NCI-H69 (cell line): ENCODE measurements at regions not wholly inside any gene's neighbourhood (a gene's known extent, or its start where the extent isn't known, plus 50 kb on each side); places are given as distances from the start of the nearest gene placed in this dataset.
A peak's percentile ranks its signal among the peaks of the same experiment; 100 is the strongest.

Experiments used
- DNase-seq: peaks from one replicate; lab custom pipeline; 2025; lab: John Stamatoyannopoulos, UW

DNA sequence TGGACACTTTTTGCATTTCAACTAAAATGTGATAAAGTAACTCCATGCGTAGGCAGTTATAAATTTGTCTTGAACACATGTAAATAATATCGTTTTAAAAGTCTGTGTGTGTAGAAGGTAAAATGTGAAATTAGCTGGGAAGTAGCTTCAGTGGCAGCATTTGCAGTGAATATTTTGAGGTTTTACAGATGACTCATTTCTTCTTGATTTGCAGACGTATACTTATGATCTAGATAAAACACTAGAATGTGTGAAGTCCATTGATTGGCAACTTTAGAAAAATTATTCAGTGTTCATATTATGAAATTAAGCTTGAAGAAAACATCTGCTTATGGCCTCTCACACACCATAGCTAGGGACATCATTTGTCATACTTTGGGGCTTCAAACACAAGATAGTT, 788.6 kb upstream of the NOVA1 start:
- no peak for DNase-seq

DNA sequence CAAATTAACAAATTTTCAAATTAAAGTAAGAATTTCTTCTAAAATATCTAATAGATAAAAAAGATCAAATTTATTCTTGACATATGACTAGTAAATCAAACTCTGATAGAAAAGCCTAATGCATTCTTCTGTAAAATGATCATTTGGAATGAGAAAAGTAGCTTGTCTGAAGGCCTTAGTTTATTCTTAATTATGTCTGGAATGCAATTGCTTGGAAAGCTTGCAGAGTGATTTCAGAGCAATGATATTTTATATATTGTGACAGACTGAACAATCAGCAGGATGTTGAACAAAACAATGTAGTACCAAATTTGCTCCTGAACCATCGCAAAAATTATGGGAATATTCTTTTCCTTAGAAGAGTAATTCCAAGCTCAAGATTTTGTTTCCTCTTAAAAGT, 789.6 kb upstream of the NOVA1 start:
- no peak for DNase-seq

- no peak for DNase-seq
Observed at GRCh38 chr14:27389402-27389801, 791.6 kb upstream of the NOVA1 start.

GRCh38 chr14:27390155-27390554, 792.3 kb upstream of the NOVA1 start:
- no peak for DNase-seq

- DNase-seq = no peak
Observed at GRCh38 chr14:27391331-27391730, 793.5 kb upstream of the NOVA1 start.

DNA sequence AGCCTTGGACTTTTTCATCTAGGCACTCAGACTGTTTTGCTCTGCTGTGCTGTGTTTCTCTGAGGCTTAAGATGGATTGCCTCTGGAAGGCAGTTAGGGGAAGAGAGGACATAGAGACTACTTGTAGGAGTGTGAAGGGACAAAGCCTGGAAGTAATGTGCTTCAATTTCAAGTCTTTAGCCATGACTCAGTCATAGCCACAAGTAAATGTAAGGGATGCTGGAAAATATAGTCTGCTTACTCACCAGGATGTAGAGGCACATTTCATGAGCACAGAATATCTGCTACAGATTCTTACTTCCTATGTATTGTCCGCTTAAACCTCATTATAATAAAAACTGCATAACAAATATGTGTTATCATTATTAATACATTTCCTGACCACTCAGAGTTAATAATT, 794.3 kb upstream of the NOVA1 start:
- no peak for DNase-seq

DNA sequence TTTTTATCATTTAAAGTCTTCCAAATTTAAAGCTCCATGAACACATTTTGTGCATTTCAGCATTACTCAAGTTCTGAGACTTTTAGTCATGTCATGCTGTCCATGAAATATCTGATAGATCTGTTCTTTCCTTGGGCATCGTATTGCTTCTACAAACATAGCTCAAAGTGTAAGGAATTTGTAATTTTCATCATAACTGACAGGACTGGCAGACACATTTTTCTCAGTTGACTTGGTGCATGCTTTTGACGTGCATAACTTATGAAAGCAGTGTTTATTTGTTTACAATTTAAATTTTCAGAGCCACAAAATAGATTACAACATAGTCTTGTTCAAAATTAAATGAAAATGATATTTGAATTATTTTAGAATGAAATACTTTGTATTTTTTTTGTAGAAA, 812.1 kb upstream of the NOVA1 start:
- DNase-seq = no peak

GRCh38 chr14:27410981-27411380, 813.1 kb upstream of the NOVA1 start:
- no peak for DNase-seq

DNA sequence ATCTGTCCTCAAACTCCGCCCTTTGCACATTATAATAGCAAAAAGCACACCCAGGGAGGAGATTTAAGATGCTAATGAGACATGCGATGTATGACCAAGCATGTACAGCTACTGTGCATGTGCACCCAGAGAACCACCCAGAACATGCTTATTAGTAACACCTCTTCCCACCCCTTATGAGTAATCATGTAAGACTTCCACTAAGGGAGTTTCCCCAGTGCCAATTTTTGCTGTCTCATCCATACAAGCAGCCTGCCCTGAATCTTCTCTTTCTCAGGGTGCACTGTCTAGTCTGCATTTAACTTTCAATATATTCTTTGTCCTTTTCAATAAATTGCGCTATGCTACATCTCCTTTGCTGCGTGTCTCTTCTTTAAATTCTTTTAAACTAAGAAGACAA, 830.0 kb upstream of the NOVA1 start:
- DNase-seq = no peak

DNA sequence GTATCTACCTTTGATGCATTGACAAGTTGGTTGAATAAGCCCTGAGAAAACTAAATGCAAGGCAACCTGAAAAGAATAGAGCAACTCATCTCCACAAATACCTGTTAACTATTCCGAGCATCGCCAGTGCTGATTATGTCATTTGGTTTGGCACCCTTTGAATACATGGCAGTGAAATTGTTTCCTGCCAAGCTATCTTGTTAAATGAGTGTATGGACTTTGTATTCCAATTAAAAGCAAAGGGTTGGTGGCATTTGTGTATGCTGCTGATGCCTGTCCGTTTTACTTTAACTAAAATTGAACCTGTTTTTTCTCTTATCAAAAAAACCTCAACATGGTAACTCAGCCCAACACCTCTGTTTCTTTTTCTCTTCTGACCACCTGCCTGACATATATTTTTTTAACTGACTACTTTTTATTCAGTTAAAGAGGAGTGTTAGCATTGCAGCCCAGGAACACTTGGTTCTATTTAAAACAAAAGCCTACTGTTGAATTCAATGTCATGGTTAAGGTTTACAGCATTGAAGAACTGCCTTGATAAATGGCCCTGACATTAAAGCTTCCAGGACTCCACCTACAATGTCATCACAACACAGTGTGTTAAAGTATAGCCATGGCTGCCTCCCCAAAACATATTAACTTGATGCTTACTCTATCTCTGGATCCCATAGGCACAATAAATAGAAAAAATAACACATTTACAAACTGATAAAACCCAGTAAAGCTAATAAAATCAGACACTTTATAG, 838.3 kb upstream of the NOVA1 start:
- no peak for DNase-seq

GRCh38 chr14:27484633-27485032, 886.8 kb upstream of the NOVA1 start:
- DNase-seq = no peak

- no peak for DNase-seq
Observed at GRCh38 chr14:27485193-27485592, 887.4 kb upstream of the NOVA1 start.

- peak; percentile 16 for DNase-seq
Observed at GRCh38 chr14:27506272-27506671, 908.4 kb upstream of the NOVA1 start.

DNA sequence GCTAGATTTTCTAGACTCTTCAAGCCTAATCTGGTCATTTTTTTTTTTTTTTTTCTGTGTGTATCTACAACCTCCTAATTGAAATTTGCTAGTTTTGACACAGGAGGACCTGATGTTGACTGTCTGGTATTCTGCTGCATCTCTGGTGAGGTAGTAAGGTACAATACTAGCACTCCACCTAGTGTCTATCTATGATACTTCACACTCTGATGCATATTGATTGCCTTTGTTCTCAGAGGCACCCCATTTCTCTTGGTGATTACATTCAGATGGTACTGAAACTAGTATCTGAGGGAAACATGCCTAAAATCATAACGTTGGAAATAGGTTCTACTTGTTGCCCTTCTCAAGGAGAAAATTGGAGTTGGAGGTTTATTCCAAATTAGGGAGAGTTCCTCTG, 930.5 kb upstream of the NOVA1 start:
- peak; percentile 77 for DNase-seq

DNA sequence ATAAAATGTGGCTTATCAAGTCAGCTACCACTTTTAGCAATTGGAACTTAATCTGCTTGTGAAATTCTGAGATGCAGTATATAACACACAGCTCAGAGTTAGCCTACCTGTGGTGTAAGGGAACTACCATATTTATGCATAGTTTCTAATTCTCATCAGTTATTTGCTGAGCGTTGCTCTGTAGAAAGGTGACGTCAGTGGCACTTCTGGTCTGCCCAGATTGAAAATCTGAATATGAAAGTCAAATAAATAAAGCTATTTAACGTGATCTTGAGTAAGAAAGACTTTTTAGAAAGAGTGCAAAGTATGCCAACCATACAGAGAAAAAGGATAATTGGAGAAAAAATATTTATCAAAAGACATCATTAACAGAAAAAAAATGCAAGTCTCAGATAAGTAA, 938.9 kb upstream of the NOVA1 start:
- no peak for DNase-seq

GRCh38 chr14:27546111-27546510, 948.3 kb upstream of the NOVA1 start:
- DNase-seq = no peak

DNA sequence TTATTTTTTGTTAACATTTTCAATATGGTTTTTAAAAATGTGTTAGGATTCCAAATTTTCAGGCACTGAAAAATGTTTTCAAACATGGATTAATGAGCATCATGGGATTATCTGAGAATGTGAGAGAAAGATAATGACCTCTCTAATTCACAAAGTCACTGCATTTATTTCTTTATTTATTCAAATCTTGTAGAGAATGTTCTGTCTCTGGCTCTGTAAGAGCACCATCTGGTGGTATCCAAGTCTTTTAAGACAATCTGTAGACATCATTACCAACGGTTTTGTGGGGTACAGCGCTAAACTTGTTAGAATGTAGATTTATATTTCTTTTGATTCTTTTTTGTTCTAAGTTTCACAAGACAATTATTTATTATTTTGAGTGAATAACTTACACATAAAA, 956.0 kb upstream of the NOVA1 start:
- DNase-seq = peak; percentile 19

- no peak for DNase-seq
Observed at GRCh38 chr14:27557445-27557844, 959.6 kb upstream of the NOVA1 start.

DNA sequence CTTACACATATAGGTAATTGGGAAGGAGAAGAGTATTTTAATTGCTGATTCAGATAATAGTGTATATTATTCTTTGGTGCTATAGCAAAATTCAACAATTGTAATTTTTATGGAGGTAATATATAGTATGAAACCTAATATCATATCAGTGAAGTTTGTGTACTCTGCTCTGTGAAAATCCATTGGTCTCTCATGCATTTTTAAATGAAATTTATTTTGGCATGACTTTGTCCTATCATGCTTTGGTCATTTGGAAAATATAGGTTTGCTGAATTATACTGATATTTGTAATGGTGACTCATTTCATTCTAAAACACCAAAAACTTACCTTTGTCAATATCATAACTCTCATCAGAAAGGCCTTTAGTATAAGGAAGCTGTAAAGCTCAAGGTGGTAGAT, 962.0 kb upstream of the NOVA1 start:
- no peak for DNase-seq

DNA sequence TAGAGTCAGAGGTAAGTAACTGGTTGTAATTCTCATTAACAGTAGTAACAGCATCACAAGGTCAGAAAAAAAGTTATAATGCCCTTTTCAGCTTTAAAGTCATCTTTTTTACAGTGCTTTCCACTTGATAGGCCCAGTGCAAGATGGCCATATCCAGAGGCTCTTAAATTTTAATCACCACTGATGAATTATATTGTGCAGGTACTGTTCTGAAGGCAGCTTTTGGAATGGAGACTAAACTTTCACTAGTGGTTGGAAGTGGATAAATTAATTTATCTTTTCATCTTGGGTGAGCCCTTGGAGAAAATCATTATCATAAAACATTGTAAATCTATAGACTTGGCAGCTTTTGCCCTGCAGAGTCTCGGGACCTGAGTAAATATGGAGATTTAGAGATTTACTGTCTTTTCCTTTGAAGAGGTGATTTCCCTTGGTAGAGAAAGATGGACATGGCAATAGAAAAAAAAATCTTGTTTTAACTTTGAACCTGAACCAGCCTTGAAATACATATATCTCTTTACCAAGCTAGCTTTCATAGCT, 969.1 kb upstream of the NOVA1 start:
- no peak for DNase-seq

DNA sequence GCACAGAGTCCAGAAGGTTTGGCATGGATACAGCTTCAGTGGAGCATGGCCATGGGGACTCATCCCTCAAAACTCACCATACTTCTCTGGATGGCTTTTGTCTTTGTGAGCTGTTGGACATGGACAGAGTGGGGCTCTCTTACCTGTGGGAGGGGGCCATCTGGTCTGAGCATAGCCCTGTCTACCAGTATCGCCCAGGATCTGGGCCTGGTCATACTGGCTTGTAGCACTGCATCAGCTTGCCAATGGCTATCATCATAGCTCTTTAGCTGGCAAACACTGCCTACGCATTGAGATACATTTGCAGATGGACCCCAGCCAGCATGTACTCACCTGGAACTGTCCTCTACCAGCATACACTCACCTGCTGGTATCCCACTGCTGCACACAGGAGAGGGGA, 975.2 kb upstream of the NOVA1 start:
- no peak for DNase-seq

GRCh38 chr14:27587103-27587502, 989.3 kb upstream of the NOVA1 start:
- peak; percentile 5 for DNase-seq

DNA sequence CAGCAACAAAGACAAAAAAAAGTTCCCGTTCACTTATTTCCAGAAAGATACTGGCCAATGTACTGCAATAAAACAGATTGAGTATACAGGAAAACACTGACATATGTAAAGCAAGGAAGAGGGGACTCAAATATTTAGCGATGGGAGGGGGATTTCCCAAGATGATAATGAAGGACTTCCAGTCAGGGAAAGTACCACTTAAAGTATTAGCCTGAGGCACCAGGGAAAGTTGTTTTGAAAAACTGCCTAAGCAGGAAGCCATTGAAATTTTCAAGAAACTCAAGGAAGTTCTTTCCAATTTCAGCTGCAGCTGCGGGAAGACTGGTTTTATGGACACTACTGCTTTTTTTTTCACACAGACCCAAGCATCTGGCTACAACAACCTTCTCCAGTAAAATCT, 1007.4 kb upstream of the NOVA1 start:
- peak; percentile 55 for DNase-seq

GRCh38 chr14:27608377-27608776, 1010.5 kb upstream of the NOVA1 start:
- DNase-seq = peak; percentile 27
